HG03432 (cell line): ENCODE measurements at regions not wholly inside any gene's neighbourhood (a gene's known extent, or its start where the extent isn't known, plus 50 kb on each side); places are given as distances from the start of the nearest gene placed in this dataset.

Experiments
- ATAC-seq: cut with Tn5 transposase; IDR thresholded peaks from one replicate; pipeline ENCODE4 v1.9.1; 2021; ENCODE audit warnings: mild to moderate bottlenecking, moderate library complexity; ENCODE audit not compliant: unreplicated experiment

DNA sequence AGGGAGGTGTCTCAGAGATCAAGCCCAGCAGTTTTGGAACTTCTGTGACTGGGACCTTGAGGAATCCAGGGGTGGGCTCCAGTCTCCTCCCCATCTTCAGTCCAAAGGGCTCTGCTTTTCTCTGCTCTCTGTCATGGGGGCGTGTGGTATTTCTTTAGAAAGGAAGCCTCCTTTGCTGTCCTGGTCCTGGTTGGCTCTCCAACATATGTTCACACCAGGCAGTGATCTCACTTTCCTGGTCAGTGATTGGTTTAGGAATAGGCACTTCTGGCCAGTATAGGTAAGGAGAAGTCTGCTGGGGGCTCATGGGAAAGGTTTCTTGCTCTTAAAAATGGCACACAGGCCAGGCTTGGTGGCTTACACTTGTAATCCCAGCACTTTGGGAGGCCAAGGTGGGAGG, 115.5 kb upstream of the HAAO start:
- no peak for ATAC-seq

DNA sequence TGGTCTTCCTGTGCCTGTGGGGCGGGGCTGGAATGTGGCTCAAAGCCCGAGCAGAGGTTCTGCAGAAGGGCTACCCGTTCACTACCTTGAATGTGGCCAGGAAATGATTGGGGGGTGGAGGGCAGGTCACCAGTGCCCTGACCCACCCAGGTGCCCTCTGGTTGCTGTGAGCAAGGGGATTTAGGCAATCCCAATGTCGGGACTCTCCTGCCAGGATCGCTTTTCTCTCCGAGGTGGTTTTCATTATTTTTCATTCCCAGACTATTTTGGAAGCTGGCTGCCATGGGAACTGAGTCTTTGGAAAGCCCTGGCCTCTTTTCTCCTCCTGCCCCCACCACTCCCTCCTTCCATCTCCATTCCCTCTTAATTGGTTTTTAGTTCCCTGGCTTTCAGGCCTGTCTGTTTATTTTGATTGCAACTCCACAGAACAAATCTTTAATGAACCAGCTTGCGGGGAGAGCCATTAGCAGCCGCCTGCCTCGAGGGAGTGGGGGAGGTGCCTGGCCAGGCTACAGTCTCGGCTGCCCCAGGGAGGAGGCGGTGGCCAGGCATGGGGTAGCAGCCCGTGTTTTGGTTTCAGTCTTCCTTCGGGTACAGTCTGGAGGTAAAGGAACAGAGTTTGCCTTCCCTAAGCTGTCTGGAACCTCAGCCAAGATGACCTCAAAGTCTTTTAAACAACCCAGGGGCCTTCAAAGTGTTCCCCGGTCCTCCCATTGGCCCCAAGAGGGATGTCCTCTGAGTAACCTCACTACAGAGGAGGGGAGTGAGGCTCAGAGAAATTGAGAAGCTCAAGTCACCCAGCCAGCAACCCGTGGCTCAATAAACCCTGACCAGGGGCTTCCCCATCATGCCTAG, 114.4 kb upstream of the HAAO start:
- peak; percentile 48 for ATAC-seq

DNA sequence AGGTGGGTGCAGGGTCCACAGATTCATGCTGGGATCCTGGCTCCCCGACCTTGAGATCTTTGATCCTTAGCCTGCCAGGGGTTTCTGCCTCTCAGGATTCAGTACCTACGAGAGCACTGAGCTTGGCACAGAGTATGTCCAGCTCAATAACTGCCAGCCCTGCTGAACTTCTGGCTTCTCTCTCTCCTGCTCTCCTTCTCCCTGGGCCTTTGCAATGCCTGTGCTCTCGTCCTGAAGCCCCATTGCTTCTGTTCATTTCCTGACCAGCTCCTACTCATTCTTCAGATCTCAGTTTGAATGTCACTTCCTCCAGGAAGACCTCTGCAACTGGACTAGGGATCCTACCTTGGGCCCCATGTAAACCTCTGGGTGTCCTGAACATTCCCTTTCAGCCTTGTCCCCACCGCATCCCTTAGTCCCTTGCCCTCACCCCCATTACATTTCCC, 113.8 kb upstream of the HAAO start:
- no peak for ATAC-seq

DNA sequence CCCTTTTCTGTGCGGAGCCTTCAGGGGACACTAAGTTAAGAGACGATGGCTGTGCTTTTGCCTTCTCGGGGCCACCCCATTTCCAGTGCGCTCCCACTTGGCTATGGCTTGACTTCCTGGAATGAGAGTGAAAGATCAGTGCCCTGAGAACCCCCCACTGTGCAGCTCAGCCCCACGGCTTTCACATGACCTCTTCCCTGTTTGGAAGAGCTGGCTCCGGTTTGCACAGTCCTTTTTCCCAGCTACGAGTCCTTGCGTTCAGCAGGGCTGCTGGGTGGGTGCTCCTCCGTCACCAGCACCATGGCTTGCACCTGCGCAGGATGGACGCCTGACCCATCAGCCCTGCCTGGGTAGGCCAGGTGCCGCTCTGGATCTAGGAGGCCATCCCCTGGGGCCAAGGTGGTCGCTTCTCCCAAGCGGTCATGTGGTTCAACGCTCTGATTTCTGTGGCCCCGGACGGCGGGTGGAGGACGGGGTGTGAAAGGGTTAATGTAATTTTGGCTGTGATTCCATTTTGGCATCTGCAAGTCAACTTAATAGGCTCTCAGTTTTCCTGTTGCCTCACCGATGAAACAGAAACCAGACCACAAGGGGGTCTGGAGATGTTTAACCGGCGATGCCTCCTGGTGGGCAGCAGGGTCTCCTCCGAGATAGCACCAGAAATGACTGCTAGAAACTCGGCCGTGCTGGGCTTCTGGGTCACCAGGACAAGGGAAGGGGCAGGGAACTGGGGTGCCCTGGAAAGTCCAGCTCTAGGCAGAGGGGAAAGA, 113.1 kb upstream of the HAAO start:
- no peak for ATAC-seq

DNA sequence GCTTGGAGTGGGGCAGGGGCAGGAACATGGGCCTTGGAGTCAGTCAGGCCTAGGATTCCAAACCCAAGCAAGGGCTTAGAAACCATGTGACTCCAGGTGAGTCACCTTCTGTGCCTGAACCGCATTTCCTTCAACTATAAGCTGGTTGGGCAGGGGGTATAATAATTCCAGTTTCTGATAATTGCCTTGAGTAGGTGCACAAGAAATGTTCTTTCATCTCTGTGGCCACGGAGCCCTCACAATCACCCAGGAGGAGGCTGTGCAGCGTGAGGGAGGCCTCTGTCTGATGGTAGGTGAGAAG, 112.1 kb upstream of the HAAO start:
- ATAC-seq, result no peak

DNA sequence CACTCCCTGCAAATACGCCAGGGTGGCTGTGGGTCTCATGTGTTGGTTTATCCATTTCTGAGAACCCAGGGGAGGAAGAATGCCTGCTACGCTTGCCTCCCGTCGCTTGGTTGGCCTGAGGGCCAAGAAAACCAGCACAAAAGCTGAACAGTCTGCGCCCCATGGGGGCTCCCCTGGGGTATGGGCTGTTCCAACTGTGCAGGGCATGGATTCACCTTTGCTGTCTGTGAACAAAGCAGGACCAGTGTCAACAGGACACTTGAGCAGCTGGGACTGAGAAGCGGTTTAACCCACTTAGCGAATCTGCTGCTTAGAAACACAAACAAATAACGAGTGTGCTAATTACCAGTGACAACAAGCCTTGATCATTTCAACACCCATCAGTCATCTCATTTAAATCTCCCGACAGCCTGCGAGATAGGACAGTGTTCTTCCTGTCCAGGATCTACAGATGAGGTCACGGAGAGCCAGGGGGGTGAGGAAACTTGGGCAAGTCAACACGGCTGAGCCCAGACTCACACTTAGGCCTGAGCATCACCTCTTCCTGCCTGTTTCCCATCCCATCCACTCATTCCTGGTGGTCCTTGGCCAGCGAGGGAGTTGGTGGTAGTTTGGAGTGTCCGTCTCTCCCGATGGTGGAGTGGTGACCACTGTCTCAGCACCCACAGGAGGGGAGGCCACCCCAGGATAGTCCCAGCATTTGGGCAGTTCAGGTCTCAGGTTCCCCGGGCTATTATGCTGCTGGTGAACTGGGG, 111.6 kb upstream of the HAAO start:
- ATAC-seq, result no peak

DNA sequence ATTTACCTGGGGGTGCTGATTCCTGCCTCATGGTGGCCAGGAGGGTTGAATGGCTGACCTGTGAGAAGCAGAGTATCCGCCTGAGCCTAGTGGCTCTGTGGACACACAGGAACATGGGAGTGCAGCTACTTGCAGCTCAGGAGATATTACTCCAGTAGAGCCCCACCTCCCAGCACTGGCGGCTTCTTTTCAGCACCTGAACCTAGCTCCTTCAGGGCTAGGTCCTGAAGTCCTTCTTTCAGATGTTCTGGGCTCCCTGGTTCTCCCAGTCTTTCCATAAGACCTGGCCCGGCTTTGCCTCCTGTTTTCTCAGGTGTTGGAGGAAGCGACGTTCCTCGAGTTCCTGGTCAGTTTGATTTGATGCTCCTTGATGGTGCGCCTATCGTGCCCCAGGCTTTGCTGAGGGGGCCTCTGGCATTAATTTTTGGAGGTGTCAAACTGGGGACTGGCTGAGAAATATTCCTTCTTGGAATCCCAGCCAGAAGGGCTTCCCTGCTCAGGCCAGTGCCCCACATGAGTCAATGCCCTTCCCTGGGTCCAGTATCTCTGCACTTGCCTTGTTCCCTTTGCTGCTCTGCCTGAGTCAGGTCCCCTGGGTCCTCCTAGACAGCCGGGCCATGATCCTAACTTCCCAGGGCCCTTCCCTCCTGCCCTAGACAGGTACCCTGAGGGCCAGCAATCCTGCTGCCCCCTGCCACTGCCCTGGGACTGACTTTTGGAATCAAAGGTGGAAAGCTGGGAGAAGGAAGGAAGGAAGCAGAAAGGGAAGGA, 110.7 kb upstream of the HAAO start:
- ATAC-seq, result no peak

DNA sequence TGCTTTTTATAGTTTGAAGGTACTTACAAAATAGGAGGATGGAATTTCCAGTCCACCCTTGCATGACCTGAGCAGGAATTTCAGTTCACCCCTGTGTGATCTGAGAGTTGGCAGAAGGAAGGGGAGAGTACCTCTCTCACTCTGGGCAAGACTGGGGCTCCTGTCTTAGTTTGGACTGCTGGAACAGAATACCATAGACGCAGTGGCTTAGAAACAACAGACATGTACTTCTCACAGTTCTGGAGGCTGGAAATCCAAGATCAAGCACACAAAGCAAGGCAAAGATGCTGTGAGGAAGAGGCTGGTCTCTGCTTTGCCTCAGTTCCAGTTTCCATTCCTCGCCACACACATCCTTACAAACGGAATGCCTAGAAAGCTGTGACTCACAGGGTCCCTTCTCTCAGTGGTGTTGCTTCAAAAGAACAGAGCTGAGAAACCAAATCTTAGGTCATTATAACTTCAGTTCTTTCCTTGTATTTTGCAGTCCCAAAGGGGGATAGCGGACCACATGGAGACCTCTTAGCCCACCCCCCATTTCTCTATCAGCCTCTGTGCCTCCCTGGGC, 108.8 kb upstream of the HAAO start:
- no peak for ATAC-seq

DNA sequence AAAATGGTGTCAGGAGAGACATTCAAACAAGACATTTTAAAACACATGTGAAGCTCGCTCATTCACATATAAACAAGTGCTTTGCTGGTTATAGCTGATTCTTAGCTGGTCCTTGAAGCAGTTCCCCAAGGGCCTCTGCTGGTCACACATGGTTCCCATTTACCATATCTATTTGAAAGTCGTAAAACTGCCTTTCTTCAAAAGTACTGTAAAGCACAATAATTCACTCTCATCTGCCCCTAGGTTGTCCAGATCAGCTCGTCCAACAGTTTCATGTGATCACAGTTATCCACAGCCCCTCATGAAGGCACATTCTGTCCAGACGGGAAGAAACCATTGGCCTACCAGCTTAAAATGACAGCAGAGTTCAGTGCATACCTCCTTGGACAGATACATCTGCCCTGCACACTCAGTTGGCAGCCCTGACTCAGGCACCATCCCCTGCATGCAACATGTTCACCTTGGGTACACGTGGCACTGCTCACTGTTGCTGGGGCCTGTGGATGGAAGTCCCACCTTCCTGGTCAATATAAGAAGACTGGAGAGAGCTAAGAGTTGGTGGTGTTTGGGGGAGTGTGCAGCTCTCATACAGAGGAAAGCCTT, 108.0 kb upstream of the HAAO start:
- no peak for ATAC-seq

DNA sequence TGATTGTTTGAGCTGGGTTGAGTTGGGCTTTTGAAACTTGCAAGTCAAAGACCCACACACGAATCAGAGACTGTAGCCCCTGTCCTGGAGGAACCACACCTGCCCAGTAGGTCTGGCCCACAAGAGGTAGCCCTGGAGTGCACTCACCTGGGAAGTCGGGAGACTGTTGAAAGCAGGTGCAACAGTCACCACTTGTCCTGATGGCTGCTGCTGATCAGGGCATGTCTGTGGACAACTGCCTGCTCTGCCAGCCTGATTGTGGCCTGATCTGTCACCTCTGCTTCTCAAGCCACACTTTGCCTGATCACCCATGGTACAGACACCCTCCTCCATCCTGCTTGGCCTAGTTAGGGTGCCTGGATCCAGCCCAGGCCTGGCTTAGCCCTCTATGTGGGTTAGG, 105.0 kb upstream of the HAAO start:
- no peak for ATAC-seq

DNA sequence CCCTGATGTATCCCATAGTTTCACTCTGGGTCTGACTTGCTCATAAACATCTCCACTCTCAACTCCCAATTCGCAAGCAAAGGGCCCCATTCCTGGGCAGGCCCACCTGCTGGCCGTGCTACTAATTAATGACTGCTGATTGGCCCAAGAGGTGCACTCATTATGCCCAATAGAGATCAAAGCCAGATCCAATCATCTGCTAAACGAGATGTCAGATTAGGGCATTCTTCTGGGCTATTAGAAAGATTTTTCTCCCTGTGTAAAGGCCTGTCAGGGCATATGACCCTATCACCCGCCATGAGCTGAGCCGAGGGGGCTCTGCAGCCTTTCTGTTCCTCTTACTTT, 103.4 kb upstream of the HAAO start:
- no peak for ATAC-seq

DNA sequence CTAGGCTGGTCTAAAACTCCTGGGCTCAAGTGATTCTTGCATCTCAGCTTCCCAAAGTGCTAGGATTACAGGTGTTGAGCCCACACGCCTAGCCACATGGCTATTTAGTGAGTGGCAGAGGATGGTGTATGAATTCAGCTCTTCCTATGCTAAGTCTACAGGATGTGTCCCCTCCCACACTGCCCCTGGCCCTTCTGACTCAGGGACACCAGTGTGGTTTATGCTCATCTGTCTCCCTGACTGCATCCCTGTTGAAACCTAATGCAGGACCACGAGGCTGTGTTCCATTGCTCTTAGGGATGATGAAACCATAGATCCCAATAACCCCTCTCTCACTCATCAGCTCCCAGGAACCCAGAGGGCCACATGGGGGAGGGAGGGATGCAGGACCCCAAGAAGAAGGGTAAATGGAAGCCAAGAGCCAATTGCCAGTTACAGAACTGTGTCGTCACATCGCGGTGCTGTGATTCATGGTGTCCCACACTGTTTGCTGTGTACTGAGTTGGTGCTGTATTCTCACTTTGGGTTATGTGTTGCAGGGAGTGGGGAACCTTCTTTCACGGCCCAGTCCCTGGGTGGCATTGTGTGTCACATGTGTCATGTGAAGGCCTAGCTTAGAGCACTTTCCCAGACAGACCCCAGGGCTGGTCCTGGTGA, 102.9 kb upstream of the HAAO start:
- no peak for ATAC-seq

DNA sequence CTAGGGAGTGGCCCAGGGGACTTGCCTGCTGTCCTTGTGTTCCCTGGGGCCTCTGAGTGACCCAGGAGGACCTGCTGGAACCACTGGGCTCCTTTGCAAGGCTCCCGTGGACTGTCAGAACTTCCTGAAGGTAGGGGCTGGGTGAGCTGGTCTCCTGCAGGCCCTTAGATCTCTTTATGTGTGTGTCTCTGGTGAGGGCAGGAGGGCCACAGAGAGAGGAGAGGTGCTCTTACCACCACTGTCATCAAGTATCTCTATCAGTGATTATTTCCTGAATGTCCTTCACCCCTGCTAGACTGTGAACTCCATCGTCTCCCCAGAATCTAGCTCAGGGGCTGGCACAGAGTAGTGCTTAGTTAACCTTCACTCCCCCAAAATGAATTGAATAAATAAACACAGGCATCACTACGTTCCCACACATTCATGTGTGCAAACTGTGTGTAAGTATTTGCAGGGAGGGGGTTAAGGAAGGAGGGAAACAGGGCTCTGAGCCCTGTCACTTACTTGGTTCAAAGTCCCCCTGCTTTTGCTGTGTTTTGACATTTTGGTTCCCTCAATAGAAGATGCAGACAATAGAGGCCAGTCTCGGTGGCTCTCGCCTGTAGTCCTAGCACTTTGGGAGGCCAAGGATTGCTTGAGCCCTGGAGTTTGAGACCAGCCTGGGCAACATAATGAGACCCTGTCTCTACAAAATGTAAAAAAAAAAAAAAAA, 100.8 kb upstream of the HAAO start:
- no peak for ATAC-seq

DNA sequence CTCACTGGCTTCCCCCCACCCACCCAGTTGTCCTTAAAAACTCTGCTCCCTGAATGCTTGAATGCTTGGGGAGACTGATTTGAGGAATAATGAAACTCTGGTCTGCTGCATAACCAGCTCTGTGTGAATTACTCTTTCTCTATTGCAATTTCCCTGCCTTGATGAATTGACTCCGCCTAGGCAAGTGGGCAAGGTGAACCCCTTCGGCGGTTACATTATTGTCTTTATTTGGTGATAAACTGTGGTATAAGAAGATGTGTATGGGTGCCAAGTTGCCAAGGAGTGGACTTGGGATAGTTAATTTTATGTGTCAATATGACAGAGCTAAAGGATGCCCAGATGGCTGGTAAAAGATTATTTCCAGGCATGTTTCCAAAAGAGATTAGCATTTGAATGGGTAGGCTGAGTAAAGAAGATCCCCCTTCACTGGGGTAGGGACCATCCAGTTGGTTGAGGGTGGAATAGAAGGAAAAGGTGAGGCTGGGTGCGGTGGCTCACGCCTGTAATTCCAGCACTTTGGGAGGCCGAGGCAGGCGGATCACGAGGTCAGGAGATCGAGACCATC, 98.5 kb upstream of the HAAO start:
- ATAC-seq, result no peak

DNA sequence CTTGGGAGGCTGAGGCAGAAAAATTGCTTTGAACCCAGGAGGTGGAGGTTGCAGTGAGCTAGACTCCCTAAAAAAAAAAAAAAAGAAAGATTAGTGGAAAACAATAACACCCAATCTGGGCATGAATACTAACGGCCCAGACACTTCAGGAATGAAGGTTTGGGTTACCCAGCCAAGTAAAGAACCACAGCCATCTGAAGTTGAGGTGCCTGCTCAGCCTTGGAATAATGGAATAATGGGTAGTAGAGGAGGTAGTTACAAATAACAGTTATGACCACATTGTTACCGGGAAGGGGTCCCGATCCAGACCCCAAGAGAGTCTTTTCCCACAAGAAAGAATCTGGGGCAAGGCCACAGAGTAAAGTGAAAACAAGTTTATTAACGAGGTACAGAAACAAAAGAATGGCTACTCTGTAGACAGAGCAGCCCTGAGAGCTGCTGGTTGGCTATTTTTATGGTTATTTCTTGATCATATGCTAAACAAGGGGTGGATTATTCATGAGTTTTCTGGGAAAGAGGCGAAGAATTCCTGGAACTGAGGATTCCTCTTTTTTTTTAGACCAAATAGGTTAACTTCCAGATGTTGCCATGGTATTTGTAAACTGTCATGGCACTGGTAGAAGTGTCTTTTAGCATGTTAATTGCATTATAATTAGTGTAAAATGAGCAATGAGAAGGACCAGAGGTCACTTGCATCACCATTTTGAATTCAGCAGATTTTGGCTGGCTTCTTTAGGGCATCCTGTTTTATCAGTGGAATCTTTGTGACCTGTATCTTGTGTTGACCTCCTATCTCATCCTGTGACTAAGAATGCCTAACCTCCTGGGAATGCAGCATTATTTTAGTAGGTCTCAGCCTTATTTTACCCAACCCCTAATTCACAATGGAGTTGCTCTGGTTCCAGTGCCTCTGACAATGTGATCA, 96.2 kb upstream of the HAAO start:
- ATAC-seq, result no peak

DNA sequence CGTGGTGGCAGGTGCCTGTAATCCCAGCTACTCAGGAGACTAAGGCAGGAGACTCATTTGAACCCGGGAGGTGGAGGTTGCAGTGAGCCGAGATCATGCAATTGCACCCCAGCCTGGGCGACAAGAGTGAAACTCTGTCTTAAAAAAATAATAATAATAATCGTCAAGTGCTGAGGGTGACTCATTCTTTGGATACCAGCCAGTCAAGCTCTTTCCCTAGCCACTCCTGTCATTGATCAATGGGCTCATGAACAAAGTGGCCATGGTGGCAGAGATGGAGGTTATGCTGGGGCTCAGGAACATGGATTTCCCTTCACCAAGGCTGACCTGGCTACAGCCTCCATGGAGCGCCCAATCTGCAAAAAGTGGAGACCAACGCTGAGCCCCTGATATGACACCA, 94.5 kb upstream of the HAAO start:
- no peak for ATAC-seq

DNA sequence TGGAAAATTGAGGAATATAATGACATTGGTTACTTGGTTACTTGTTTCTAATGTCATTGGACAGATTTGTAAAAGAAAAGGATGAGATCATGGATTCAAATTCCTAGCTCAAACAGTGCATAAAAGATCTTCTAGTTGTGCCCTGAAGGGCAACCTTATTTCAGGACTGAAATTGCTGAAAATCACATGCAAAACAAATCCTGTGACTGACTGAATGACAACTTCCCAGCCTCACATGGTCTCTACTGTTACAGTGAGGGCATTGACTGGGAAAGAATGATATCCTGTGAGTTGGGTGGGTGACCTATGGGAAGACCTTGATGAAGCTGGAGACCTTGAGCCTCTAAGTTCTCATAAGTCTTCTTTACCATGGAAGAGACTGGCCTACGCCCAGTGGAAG, 90.4 kb upstream of the HAAO start:
- ATAC-seq, result no peak

DNA sequence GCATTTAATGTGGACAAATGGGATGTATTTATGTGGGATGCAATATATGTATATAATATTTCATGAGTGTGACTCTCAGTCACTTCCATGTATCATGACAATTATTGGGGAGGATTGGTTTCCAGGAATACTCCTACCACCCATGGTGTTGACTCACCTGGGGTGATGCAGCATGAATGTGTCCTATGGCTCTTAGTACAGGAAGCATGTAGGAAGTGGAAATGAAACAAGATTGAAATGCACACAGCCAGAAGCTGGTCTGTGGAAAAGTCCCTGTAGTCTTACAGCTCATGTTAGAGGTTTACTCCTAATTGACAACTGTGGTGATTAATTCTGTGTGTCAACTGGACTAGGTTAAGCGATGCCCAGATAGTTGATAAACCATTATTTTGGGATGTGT, 89.3 kb upstream of the HAAO start:
- ATAC-seq, result no peak
